Cardiac septum (tissue), 1 donor: ENCODE measurements at regions not wholly inside any gene's neighbourhood (a gene's known extent, or its start where the extent isn't known, plus 50 kb on each side); places are given as distances from the start of the nearest gene placed in this dataset.
"Not testable (repeated sequence)": the region's sequence is repeated elsewhere in the genome, so short reads cannot be mapped to it uniquely, and the experiment has no call there.

ENCODE experiments used
- DNase-seq: peaks from one replicate; pipeline ENCODE4 v3.0.0-alpha.2; 2020; ENCODE audit warnings: low spot score
- intact Hi-C: fragments of 100-400 bp; cut with DNase I; formaldehyde crosslinking; loops from one replicate; pipeline ENCODE4 v1.14.0; 2022
- donor health status: DM: no; HTN: no; CAD: no.

DNA sequence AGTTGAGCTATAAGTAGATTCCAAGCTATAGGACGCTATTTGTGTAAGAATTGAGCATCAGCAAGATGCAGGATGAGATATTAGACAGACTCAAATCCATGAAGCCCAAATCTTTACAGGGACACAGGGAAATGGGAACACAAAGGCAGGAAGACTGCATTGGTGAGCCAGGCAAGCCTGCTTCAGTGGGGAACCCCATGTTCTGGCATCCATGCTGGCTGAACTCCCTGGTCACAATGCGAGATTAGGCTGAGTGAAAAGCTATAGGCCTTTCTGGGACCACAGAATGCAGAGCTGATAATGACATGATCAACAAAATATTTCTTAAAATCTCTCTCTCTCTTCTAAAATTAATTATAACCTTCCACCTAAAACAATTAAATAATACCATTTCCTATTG, 170.5 kb downstream of the CDC14C start:
- intact Hi-C loops: no loop called here
- no peak for DNase-seq

DNA sequence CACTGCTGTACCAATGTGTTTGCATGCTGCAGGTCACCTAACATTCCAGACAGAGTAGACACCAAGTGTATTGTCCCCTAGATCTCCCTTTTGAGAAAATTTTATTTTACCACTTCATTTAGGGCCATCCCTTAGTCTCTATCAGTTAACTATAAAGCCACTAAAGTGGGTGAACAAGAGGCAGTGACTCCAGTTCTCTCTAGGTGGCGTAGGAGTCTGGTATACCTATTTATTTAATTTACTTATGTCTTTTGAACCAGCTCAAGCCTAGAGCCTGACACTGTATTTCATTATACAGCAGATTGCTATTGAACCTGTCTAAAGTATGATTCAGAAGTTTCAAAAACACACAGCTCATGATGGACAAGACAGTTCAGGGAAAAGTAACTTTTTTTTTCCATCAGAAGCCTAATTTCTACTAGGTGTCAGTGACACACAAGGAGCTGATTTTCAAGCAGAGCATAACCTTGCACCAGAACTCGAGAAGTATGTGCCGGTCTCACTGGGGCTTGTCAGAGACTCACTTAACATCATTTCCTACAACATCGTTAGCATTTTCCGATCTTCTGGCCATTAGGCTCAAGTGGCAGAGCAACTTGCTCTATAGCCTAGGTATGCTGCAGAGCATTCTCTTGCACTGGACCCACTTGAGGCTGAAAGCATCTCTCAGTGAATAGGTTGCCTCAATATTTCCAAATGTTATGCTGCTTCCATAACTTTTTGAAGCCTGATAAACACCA, 175.4 kb downstream of the CDC14C start:
- intact Hi-C loops: no loop called here
- no peak for DNase-seq

DNA sequence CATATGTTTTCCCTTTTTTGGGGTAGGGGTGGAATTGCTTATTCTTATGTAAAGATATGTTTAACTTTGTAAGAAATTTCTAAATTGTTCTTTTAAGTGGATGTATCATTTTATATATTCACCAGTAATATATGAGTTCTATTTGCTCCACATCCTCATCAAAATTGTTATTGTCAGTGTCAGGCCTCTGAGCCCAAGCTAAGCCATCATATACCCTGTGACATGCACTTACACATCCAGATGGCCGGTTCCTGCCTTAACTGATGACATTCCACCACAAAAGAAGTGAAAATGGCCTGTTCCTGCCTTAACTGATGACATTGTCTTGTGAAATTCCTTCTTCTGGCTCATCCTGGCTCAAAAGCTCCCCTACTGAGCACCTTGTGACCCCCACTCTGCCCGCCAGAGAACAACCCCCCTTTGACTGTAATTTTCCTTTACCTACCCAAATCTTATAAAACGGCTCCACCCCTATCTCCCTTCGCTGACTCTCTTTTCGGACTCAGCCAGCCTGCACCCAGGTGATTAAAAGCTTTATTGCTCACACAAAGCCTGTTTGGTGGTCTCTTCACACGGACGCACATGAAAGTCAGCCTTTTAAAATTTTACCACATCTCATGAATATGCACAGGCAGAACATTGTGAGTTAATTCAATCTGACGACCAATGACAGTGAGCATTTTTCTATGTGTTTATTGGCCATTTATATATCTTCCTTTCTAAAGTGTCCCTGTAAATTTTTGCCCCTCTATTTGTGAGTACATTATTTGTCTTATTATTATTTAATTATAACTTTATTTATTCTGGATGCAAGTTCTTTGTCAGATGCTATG, 176.8 kb downstream of the CDC14C start:
- intact Hi-C loops, DNase-seq: not testable (repeated sequence)

DNA sequence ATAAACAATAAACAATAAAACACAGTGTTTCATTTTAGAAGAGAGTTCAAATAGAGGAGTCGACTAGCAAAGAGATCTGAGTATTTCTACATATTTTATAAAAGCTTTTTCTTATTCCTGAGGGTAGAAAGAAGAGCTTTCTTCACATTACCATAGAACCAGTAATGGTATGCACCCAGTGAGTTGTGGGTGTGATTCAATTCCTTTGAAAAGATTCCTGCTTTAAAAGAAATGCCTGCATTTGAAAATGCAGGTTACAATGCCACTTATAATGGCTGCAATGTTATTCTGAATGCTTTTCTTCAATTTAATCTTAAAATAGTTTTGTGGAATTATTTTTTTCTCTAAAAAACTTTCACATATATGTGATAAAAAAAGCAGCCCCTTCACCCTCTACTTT, 178.1 kb downstream of the CDC14C start:
- intact Hi-C loops: no loop called here
- DNase-seq: no peak

DNA sequence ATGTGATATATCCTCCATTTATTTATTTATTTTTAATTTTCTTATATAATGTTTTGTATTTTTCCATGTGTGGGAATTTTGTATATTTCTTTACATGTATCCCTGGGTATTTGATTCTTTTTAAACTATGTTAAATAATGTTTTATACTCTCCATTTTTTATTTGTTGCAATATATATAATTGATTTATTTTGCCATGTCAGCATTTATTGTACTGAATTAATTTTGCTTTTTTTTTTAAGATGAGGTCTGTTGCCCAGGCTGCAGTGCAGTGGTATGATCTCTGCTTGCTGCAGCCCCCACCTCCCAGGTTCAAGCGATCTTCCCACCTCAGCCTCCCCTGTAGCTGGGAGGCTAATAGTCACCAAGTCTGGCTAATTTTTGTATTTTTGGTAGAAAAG, 187.4 kb downstream of the CDC14C start:
- intact Hi-C loops: no loop called here
- no peak for DNase-seq

DNA sequence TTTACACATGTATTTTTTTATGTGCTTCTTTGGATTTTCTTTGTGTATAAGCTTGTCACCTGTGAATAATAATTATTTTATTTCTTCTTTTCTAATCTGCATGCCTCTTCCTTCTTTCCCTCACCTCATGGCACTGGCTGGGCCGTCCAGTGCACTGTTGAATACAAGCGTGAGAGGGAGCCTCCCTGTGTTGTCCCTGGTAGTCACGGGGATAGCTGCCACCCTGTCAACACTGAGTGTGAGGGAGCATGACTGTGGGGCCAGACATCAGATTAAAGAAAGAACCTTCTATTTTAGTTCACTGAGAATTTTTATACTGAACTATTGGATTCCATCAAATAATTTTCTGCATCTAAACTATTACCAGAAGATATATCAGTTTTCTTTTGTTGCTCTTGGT, 187.9 kb downstream of the CDC14C start:
- intact Hi-C loops: no loop called here
- DNase-seq: no peak

DNA sequence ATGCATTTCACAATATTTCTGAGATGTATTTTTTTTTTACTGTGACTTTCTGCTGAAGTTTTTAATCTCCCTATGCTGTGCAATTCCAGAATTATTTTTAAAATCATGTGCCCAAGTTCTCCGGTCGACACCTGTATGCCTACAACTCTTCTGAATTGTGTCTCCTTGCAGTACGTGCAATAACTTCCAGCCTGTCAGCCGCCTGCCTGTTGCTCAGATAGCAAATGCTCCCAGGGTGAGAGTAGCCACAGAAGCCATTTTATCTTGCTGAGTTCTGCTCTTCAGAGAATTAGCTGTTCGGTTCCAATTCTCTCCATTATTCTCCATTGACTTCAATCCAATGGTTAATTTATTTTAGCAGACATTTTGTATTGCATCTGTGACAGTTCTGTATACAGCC, 188.3 kb downstream of the CDC14C start:
- no peak for DNase-seq
- intact Hi-C loops: no loop called here

DNA sequence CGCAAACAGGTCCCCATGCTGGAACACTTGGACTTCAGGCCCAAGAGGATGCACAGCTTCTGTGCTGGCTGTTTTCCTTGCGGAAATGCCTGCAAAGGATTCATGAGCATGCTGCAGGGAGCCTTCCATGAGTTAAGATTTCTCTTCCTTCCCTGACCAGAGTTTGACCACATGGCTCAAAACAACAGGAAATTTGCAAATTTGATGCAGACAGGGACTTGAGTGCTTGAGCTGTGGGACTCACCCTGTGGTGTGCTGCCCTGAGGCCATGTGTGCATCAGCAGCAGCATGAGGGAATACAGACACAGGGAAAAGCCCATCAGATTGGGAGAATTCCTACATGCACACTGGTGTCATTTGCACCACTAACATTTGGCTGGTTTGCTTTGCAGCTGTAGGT, 195.4 kb downstream of the CDC14C start:
- DNase-seq: no peak
- intact Hi-C loops: no loop called here

DNA sequence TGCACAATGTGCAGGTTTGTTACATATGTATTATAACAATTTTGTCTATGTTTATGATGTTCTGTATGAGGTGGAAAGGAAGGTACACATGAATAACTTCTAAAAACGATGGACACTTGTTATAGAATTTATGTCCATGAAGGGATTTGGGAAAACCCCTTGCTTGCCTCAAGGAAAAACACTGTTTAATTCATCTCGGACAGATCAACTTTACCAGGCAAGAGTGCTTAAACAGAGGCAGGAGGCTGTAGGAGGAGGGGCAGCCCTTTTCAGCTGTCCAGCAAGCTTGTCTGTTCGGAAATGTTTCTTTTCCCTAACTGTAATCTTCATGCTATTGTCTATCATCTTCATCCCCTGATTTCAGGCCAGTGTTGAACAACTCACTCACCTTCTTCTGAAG, 200.9 kb downstream of the CDC14C start:
- no peak for DNase-seq

DNA sequence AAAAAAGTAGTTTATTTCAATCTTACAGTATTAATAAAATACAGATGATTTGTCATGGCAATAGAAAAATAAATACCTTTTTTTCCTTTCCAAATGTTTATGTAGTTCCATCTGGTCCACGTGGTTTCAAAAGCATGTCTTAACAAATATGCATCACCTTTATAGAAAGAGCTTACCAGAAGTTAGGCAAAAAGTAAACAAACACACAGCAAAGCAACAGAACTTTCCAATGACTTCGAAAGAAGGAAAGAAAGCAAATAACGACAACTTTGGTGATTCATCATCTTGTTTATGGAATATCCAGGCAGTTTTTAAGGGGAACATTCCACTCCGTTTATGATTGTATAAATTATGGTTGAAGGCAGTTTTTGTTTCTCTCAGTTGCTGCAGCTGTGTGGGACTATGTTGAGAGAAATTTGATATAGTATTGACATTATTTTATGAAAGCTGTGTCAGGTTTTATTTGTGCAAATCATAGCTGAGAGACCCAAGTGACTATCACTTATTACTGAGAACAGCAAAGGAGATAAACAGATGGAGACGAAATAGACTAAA, 203.1 kb downstream of the CDC14C start:
- DNase-seq: no peak
- intact Hi-C loops: no loop called here

More for the DNA sequence above, 200.9 kb downstream of the CDC14C start:
- intact Hi-C loops: no loop called here

DNA sequence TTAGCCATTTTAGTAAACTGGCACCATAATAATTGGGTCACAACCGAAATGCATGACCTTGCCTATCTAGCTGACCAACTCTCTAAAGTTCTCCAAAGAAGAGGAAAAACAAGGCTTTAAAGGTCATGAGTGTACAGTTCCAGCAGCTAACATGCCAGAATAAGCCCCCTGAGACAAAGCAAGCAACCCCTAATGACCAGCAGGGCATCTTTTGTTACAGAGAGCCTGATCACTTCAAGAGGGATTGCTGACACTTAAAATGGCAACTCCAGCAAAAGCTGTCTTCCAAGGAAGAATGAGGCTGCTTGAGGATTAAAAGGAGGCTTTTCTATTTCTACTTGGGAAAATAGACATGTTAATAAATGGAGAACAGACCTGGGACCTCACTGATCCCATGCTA, 213.6 kb downstream of the CDC14C start:
- intact Hi-C loops: no loop called here
- no peak for DNase-seq

DNA sequence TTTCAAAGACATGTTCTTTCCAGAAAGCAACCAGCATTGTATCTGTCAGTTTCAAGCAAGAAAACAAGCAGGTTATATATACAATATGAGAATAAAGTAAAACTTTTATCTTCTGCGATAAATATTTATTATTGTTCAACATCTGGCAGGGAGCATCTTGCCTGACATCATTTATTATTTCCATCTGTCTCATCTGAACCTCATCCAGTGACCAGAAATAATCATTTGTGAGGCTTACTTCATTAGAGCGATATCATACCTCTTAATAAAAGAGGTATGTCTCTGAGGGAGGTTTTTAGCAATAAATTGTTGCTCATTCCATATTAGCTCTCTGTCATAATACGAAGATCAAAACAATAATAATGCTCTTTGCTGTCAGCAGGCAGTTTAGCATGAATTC, 226.1 kb downstream of the CDC14C start:
- DNase-seq: no peak

DNA sequence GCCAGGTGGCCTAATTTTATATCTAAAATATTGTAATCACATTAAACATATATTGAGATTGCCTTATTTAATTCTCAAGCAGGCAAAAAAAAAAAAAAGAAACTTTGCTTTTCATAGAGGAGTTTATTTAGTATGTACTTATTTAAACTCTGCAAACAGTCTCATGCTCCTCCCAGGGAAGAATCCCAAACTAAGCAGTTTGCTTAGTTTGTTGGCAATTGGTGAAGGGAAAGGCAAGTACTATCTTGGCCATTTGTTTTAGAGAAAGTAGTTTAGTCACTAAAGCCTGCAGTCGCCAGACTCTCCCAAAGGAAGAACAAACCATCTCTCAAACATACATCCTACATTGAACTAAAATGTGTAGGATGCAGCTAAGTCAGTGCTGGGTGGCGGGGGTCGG, 226.8 kb downstream of the CDC14C start:
- no peak for DNase-seq
- intact Hi-C loops: no loop called here

More for the DNA sequence above, 226.1 kb downstream of the CDC14C start:
- intact Hi-C loops: no loop called here

DNA sequence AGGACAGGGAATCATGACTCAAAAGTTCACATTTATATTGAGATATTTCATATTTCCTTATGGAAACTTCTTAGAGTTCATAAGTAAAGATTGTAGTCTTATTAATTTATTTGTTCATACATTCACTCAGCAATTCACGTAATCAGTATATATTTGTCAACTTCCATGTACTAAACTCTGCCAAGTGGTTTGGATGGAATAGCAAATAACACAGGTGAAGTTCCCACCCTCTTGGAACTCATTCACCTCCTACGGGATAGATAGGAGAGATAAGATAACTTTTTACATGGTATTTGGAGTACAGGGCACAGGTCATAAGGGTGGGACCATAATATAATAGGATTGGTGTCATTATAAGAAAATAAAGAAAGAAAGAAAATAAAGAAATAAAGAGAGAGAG, 234.0 kb downstream of the CDC14C start:
- intact Hi-C loops: no loop called here
- DNase-seq: no peak

DNA sequence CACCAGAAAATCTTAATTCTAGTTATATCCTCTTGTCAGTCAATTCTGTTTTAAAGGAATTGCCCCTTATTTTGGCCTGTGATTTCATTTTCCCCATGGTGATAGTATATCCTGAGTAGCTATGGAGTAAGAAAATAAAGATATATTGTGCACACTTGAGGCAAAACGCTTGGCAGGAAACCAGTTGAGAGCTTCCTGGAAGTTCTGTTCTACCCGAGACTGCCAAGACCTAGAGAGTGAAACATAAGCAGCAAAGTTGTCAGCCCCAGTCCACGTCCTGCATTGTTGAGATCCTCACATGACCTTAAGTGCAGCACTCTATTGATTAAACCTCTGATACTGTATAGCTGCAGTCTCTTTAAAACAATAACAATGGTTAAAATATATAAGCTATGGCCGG, 235.2 kb downstream of the CDC14C start:
- intact Hi-C loops: no loop called here
- no peak for DNase-seq

DNA sequence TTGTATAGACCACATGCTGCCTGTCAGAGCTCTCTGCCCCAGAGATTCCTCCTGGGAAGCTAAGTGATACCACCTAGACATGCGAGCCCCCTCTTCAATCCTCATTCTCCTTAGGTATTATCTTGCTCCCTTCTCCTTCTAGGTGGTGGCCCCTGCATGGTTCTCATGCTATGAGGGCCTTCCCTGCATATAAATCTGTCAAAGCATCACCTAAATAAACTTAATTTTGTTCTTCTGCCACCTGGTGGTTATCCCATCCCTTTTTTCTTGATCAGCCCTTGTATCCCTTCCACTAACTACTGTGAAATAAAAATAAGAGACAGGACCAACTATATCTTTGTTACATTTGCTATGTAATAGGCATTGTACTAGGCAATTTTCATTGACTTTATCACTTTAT, 242.1 kb downstream of the CDC14C start:
- intact Hi-C loops: no loop called here
- DNase-seq: no peak

DNA sequence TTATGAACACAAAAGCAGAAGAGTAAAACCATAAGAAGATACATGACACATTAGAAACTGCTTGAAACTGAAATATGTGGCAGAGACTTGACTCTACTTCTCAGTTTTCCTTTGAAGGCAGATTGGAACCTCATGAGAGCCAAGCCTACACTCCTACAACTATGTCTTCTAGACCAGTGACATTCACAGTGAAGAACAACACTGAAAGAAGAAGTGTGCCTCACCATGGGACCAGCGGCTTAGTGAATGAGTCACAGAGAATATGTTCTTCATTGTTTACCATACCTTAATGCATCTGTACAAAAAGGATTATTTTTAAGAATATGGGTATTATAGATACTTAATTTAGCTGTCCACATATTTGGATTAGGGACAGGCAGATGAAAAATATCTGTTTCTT, 248.3 kb downstream of the CDC14C start:
- intact Hi-C loops: no loop called here
- DNase-seq: no peak

DNA sequence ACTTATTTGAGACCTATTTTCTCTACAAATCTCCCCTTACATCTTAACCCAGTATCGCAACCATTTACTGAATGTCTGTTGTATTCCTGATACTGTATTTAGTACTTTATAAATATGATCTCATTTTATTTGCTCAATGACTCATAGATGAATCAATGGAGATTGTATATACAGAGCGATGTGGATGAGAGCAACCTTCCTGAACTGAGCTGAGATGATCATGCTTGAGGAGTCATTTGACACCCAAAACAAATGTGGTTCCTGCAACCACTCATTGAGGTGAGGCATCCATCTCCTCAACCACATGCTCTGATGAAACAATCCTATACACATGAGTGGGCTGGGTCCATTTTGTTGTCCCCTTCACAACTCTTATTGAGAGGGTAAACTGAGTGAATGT, 250.0 kb downstream of the CDC14C start:
- no peak for DNase-seq
- intact Hi-C loops: no loop called here

DNA sequence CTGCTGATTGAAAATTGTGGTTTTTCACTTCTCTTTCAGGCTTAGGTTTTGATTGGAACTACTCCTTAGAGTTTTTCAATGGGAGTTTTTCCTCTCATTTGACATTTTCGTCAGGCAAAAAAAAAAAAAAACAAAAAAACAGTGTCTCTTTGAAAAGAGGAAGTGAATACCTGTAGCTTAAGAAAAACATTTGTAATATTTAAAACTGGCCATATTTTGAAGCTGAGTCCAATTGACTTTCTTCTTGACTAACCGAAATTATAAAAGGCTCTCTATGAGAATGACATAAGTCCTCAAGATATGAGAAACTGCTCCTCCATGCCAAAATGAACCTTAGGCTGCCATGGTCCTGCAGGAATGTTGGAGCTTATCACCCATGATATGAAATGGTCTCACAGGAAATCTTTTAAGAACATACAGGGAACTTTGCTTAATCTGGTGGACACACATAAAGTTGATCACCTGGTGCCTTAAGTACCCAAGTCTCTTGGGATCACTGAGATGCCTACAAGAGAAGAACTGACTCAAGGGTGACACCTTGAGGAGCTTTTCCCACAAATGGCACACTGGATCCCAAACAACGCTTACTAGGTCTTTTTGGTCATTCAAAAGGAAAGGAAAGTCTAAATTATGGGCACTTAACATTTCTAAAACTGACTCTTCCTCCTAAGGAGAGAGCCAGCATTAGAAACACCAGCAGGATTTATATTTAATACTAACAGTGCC, 263.4 kb downstream of the CDC14C start:
- DNase-seq: no peak
- intact Hi-C loops: no loop called here

DNA sequence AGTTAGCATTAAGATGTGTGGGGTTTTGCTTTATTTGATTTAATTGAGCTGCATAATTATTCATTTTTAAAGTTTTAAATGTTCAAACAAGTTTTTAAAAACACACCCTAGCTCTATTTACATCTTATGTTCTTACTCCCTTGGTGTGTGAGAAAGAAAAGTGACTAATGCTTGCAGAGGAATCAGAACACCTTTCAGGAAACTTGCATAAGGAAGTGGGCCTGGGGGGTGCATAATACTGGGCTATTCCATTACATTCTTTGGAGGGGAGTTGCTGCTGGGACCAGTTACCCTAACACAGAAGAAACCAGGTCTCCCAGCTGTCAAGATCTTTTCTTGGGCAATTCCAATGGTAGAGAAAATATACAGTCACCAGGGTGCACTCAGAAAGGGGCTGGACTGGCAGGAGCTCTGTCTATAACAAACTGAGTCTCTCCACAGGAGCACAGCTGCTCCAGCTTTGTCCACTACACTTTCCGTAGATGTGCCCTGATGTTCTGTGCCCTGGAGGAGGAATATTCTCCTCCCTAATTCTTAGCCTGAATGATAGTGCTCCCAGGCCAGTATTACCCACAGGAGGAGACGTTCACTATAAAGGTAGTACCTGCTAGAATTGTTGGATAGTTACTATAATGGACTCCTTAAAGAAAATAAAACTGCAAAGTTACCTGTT, 304.2 kb downstream of the CDC14C start:
- intact Hi-C loops: no loop called here
- no peak for DNase-seq
